Tibial nerve (tissue), 4 donors: ENCODE measurements at regions not wholly inside any gene's neighbourhood (a gene's known extent, or its start where the extent isn't known, plus 50 kb on each side); places are given as distances from the start of the nearest gene placed in this dataset.

Source experiments
- CTCF ChIP-seq, 5 experiments: fragments of 200-600 bp in 3 of 5; fragments of 450-650 bp in 2 of 5; sonication (generic) in 3 of 5; IDR thresholded peaks; one replicate each; pipeline ENCODE4 v1.5.1; 2016 to 2019; ENCODE audit warnings: antibody characterized with exemption in 5 of 5, mild to moderate bottlenecking in 3 of 5, moderate library complexity in 2 of 5
- EP300 ChIP-seq, 2 donors: sonication (generic); formaldehyde crosslinking; IDR thresholded peaks; one replicate each; pipeline ENCODE4 v1.6.1; 2017; ENCODE audit warnings: antibody characterized with exemption in 2 of 2, mild to moderate bottlenecking in 1 of 2
- POLR2A ChIP-seq, 2 donors: fragments of 450-650 bp; IDR thresholded peaks; one replicate each; pipeline ENCODE4 v1.6.1; 2017; ENCODE audit warnings: antibody characterized with exemption in 2 of 2, mild to moderate bottlenecking in 2 of 2, moderate library complexity in 2 of 2

- TF ChIP-seq CTCF (IDR thresholded peaks at IDR 0.05): no peak
- TF ChIP-seq POLR2A (IDR thresholded peaks at IDR 0.05): no peak
- TF ChIP-seq EP300 (IDR thresholded peaks at IDR 0.05): no peak
These were observed 332.6 kb upstream of the TPK1 start for GRCh38 chr7:145168427-145168826.
